Effector memory CD4-positive, alpha-beta T cell (primary cell): ENCODE measurements at regions not wholly inside any gene's neighbourhood (a gene's known extent, or its start where the extent isn't known, plus 50 kb on each side); places are given as distances from the start of the nearest gene placed in this dataset.

Experiments used
- DNase-seq, 3 donors: peaks; one replicate each; pipeline ENCODE4 v3.0.0-alpha.2; 2020
- H3K27ac ChIP-seq: 2 replicates; pipeline ENCODE4 v1.7.0; 2013; ENCODE audit warnings: mild to moderate bottlenecking, low read length, moderate library complexity; ENCODE audit not compliant: insufficient read depth, poor library complexity, severe bottlenecking
- H3K27me3 ChIP-seq: replicated peaks from 2 replicates; pipeline ENCODE4 v1.7.0; 2013; ENCODE audit warnings: mild to moderate bottlenecking, low read length; ENCODE audit not compliant: insufficient read depth, control insufficient read depth, poor library complexity, severe bottlenecking
- H3K36me3 ChIP-seq: 2 replicates; pipeline ENCODE4 v1.7.0; 2013; ENCODE audit warnings: mild to moderate bottlenecking, low read length, moderate library complexity; ENCODE audit not compliant: control insufficient read depth, insufficient read depth
- H3K4me1 ChIP-seq: 2 replicates; pipeline ENCODE4 v1.7.0; 2013; ENCODE audit warnings: low read length, mild to moderate bottlenecking; ENCODE audit not compliant: control insufficient read depth, insufficient read depth, poor library complexity, severe bottlenecking
- H3K4me3 ChIP-seq: 2 replicates; pipeline ENCODE4 v1.7.0; 2013; ENCODE audit warnings: low read length, low read depth, mild to moderate bottlenecking; ENCODE audit not compliant: insufficient read depth, poor library complexity, severe bottlenecking
- H3K9me3 ChIP-seq: 2 replicates; pipeline ENCODE4 v1.7.0; 2013; ENCODE audit warnings: mild to moderate bottlenecking, low read length, moderate library complexity; ENCODE audit not compliant: control insufficient read depth

GRCh38 chr14:34189866-34190265 is 239.0 kb upstream of the EGLN3 start:
- no peaks in the 10 kb centered on the region for H3K4me1 ChIP-seq
- H3K36me3 ChIP-seq = no peaks in the 10 kb centered on the region
- H3K9me3 ChIP-seq = no peaks in the 10 kb centered on the region
- no peaks in the 10 kb centered on the region for H3K27me3 ChIP-seq
- no peak overlapping the region for H3K4me3 ChIP-seq
- DNase-seq = no peak
- no peak overlapping the region for H3K27ac ChIP-seq

GRCh38 chr14:34187519-34188044 is 236.7 kb upstream of the EGLN3 start:
- no peak overlapping the region for H3K4me3 ChIP-seq
- no peak for DNase-seq
- H3K27me3 ChIP-seq = no peaks in the 10 kb centered on the region
- H3K4me1 ChIP-seq = no peaks in the 10 kb centered on the region
- H3K36me3 ChIP-seq = no peaks in the 10 kb centered on the region
- no peaks in the 10 kb centered on the region for H3K9me3 ChIP-seq
- H3K27ac ChIP-seq = no peak overlapping the region

GRCh38 chr14:34187061-34187460 is 236.2 kb upstream of the EGLN3 start:
- Histone ChIP-seq H3K36me3 (no peaks in the 10 kb centered on the region), H3K9me3 (no peaks in the 10 kb centered on the region), H3K4me1 (no peaks in the 10 kb centered on the region), H3K27me3 (no peaks in the 10 kb centered on the region), H3K27ac (no peak overlapping the region), H3K4me3 (no peak overlapping the region)
- no peak for DNase-seq

GRCh38 chr14:34184126-34184525 is 233.3 kb upstream of the EGLN3 start:
- Histone ChIP-seq H3K27ac (no peak overlapping the region), H3K4me1 (no peaks in the 10 kb centered on the region), H3K27me3 (no peaks in the 10 kb centered on the region), H3K4me3 (no peak overlapping the region), H3K9me3 (no peaks in the 10 kb centered on the region), H3K36me3 (no peaks in the 10 kb centered on the region)
- DNase-seq = no peak

GRCh38 chr14:34183478-34183877 is 232.6 kb upstream of the EGLN3 start:
- no peaks in the 10 kb centered on the region for H3K9me3 ChIP-seq
- no peak for DNase-seq
- no peak overlapping the region for H3K4me3 ChIP-seq
- no peak overlapping the region for H3K27ac ChIP-seq
- no peaks in the 10 kb centered on the region for H3K36me3 ChIP-seq
- H3K27me3 ChIP-seq = no peaks in the 10 kb centered on the region
- no peaks in the 10 kb centered on the region for H3K4me1 ChIP-seq

GRCh38 chr14:34181338-34181737 is 230.5 kb upstream of the EGLN3 start:
- H3K27ac ChIP-seq = no peak overlapping the region
- no peaks in the 10 kb centered on the region for H3K36me3 ChIP-seq
- no peaks in the 10 kb centered on the region for H3K9me3 ChIP-seq
- H3K4me3 ChIP-seq = no peak overlapping the region
- H3K27me3 ChIP-seq = no peaks in the 10 kb centered on the region
- H3K4me1 ChIP-seq = no peaks in the 10 kb centered on the region
- DNase-seq = no peak

GRCh38 chr14:34180869-34181268 is 230.0 kb upstream of the EGLN3 start:
- DNase-seq = no peak
- Histone ChIP-seq H3K4me1 (no peaks in the 10 kb centered on the region), H3K36me3 (no peaks in the 10 kb centered on the region), H3K27me3 (no peaks in the 10 kb centered on the region), H3K9me3 (no peaks in the 10 kb centered on the region), H3K27ac (no peak overlapping the region), H3K4me3 (no peak overlapping the region)

- no peaks in the 10 kb centered on the region for H3K36me3 ChIP-seq
- H3K9me3 ChIP-seq = no peaks in the 10 kb centered on the region
- H3K4me3 ChIP-seq = no peak overlapping the region
- no peak overlapping the region for H3K27ac ChIP-seq
- H3K4me1 ChIP-seq = no peaks in the 10 kb centered on the region
- no peaks in the 10 kb centered on the region for H3K27me3 ChIP-seq
- no peak for DNase-seq
Measured at GRCh38 chr14:34180434-34180833, 229.6 kb upstream of the EGLN3 start.

GRCh38 chr14:34179727-34180126 is 228.9 kb upstream of the EGLN3 start:
- no peaks in the 10 kb centered on the region for H3K4me1 ChIP-seq
- no peaks in the 10 kb centered on the region for H3K9me3 ChIP-seq
- no peak overlapping the region for H3K4me3 ChIP-seq
- H3K27me3 ChIP-seq = no peaks in the 10 kb centered on the region
- no peak overlapping the region for H3K27ac ChIP-seq
- no peak for DNase-seq
- H3K36me3 ChIP-seq = no peaks in the 10 kb centered on the region

- Histone ChIP-seq H3K27me3 (no peaks in the 10 kb centered on the region), H3K27ac (no peak overlapping the region), H3K36me3 (no peaks in the 10 kb centered on the region), H3K9me3 (no peaks in the 10 kb centered on the region), H3K4me1 (no peaks in the 10 kb centered on the region), H3K4me3 (no peak overlapping the region)
- DNase-seq = no peak
Measured at GRCh38 chr14:34177466-34177865, 226.6 kb upstream of the EGLN3 start.

- no peak overlapping the region for H3K4me3 ChIP-seq
- H3K9me3 ChIP-seq = no peaks in the 10 kb centered on the region
- H3K36me3 ChIP-seq = no peaks in the 10 kb centered on the region
- H3K27me3 ChIP-seq = no peaks in the 10 kb centered on the region
- no peak overlapping the region for H3K27ac ChIP-seq
- no peaks in the 10 kb centered on the region for H3K4me1 ChIP-seq
- DNase-seq = no peak
Measured at GRCh38 chr14:34175574-34175973, 224.7 kb upstream of the EGLN3 start.
